CD4-positive, alpha-beta T cell (primary cell): ENCODE measurements at regions not wholly inside any gene's neighbourhood (a gene's known extent, or its start where the extent isn't known, plus 50 kb on each side); places are given as distances from the start of the nearest gene placed in this dataset.

Experiments
- ATAC-seq: fragments of 200-7000 bp; cut with Tn5 transposase; one replicate; pipeline ENCODE4 v1.10.0; 2022; ENCODE audit warnings: mild to moderate bottlenecking; ENCODE audit not compliant: poor library complexity
- CTCF ChIA-PET: fragments of 350-600 bp; sonication (Branson Sonifier 250); formaldehyde crosslinking; loops from one replicate; lab custom pipeline; 2021; ENCODE audit warnings: antibody characterized with exemption, inconsistent platforms; lab: Charles Lee
- POLR2A ChIA-PET: fragments of 350-600 bp; sonication (Branson Sonifier 250); formaldehyde crosslinking; loops from one replicate; lab custom pipeline; 2021; ENCODE audit warnings: antibody characterized with exemption, inconsistent platforms; lab: Charles Lee
- DNase-seq, 14 experiments: peaks; one replicate each; pipeline ENCODE4 v3.0.0-alpha.2; 2013 to 2020; ENCODE audit warnings: mixed read lengths in 2 of 14
- H3K27ac ChIP-seq, 2 donors: one replicate each; pipeline versions ENCODE4 v1.5.1 to v1.7.0; 2013; ENCODE audit warnings: low read length in 2 of 2, low read depth in 1 of 2, mild to moderate bottlenecking in 1 of 2
- H3K27me3 ChIP-seq, 2 experiments: 1 replicate in 1 of 2; 2 replicates in 1 of 2; pipeline versions ENCODE4 v1.6.1 to v1.7.0; 2013; ENCODE audit warnings: low read length in 2 of 2, control low read depth in 1 of 2, mild to moderate bottlenecking in 1 of 2, moderate library complexity in 1 of 2; ENCODE audit not compliant: insufficient read depth in 2 of 2, control insufficient read depth in 1 of 2
- H3K36me3 ChIP-seq: one replicate; pipeline ENCODE4 v1.6.1; 2013; ENCODE audit warnings: low read length, control low read depth; ENCODE audit not compliant: insufficient read depth
- H3K4me1 ChIP-seq: one replicate; pipeline ENCODE4 v1.6.1; 2013; ENCODE audit warnings: low read length, control low read depth; ENCODE audit not compliant: insufficient read depth
- H3K4me3 ChIP-seq: one replicate; pipeline ENCODE4 v1.5.1; 2013; ENCODE audit warnings: mild to moderate bottlenecking, low read length, moderate library complexity
- H3K9me3 ChIP-seq, 2 experiments: 1 replicate in 1 of 2; 2 replicates in 1 of 2; pipeline versions ENCODE4 v1.6.1 to v1.7.0; 2013; ENCODE audit warnings: low read length in 2 of 2, mild to moderate bottlenecking in 2 of 2, control low read depth in 1 of 2, moderate library complexity in 1 of 2; ENCODE audit not compliant: control insufficient read depth in 1 of 2, insufficient read depth in 1 of 2
- H3K27ac Mint-ChIP-seq: one replicate; pipeline ENCODE4 v1.8.0; 2020; ENCODE audit warnings: mixed read lengths
- H3K27me3 Mint-ChIP-seq: one replicate; pipeline ENCODE4 v1.8.0; 2021; ENCODE audit warnings: mixed read lengths
- H3K36me3 Mint-ChIP-seq: one replicate; pipeline ENCODE4 v1.8.0; 2021; ENCODE audit warnings: low read depth, mixed read lengths
- H3K4me1 Mint-ChIP-seq: one replicate; pipeline ENCODE4 v1.8.0; 2021; ENCODE audit warnings: low read depth, mixed read lengths
- H3K4me3 Mint-ChIP-seq: one replicate; pipeline ENCODE4 v1.8.0; 2020; ENCODE audit warnings: mild to moderate bottlenecking, mixed read lengths
- H3K9me3 Mint-ChIP-seq: one replicate; pipeline ENCODE4 v1.8.0; 2020; ENCODE audit warnings: mixed read lengths
- CTCF ChIP-seq: fragments of 200-600 bp; IDR thresholded peaks from one replicate; pipeline ENCODE4 v1.8.0; 2022; ENCODE audit warnings: antibody characterized with exemption, mild to moderate bottlenecking
- intact Hi-C, 2 experiments: fragments of 100-400 bp; cut with DNase I in 1 of 2; cut with micrococcal nuclease in 1 of 2; formaldehyde crosslinking; loops; one replicate each; pipeline versions ENCODE4 v1.15.1 to v1.9.0; 2023 to 2025; cut with DNase I, micrococcal nuclease

- ChIA-PET CTCF (no interaction called here), POLR2A (no interaction called here)
- DNase-seq (no peak), ATAC-seq (no peak)
- Histone ChIP-seq H3K27me3 (no peaks in the 10 kb centered on the region), H3K4me3 (no peak overlapping the region), H3K4me1 (no peaks in the 10 kb centered on the region), H3K9me3 (no peaks in the 10 kb centered on the region), H3K36me3 (no peaks in the 10 kb centered on the region), H3K27ac (no peak overlapping the region)
- Mint-ChIP-seq H3K36me3 (no peaks in the 10 kb centered on the region), H3K4me3 (no peak overlapping the region), H3K27ac (no peak overlapping the region), H3K9me3 (peaks cover 10% of the 10 kb centered on the region), H3K27me3 (no peaks in the 10 kb centered on the region), H3K4me1 (no peaks in the 10 kb centered on the region)
- TF ChIP-seq CTCF, result no peak
- intact Hi-C loops, result no loop called here
Measured at GRCh38 chr14:43247877-43248276, 1259.2 kb downstream of the FSCB start.

GRCh38 chr14:43244142-43244625 lies 1262.9 kb downstream of the FSCB start:
- Histone ChIP-seq H3K9me3 (no peaks in the 10 kb centered on the region), H3K27ac (no peak overlapping the region), H3K4me1 (no peaks in the 10 kb centered on the region), H3K36me3 (no peaks in the 10 kb centered on the region), H3K27me3 (no peaks in the 10 kb centered on the region), H3K4me3 (no peak overlapping the region)
- no peak overlapping the region for H3K27ac Mint-ChIP-seq
- H3K4me1 Mint-ChIP-seq, result no peaks in the 10 kb centered on the region
- ChIA-PET POLR2A (no interaction called here), CTCF (no interaction called here)
- ATAC-seq (no peak), DNase-seq (no peak)
- H3K9me3 Mint-ChIP-seq, result peaks cover 10% of the 10 kb centered on the region
- H3K27me3 Mint-ChIP-seq, result no peaks in the 10 kb centered on the region
- no peak overlapping the region for H3K4me3 Mint-ChIP-seq
- intact Hi-C loops, result no loop called here
- TF ChIP-seq CTCF, result no peak
- no peaks in the 10 kb centered on the region for H3K36me3 Mint-ChIP-seq

GRCh38 chr14:43243168-43243567 lies 1263.9 kb downstream of the FSCB start:
- Mint-ChIP-seq H3K27ac (no peak overlapping the region), H3K4me1 (no peaks in the 10 kb centered on the region), H3K36me3 (no peaks in the 10 kb centered on the region), H3K27me3 (no peaks in the 10 kb centered on the region), H3K9me3 (peaks cover 7% of the 10 kb centered on the region), H3K4me3 (no peak overlapping the region)
- POLR2A ChIA-PET, result no interaction called here
- H3K27ac ChIP-seq, result no peak overlapping the region
- H3K4me1 ChIP-seq, result no peaks in the 10 kb centered on the region
- no peaks in the 10 kb centered on the region for H3K27me3 ChIP-seq
- H3K36me3 ChIP-seq, result no peaks in the 10 kb centered on the region
- CTCF ChIA-PET, result no interaction called here
- intact Hi-C loops, result no loop called here
- no peak for DNase-seq
- no peak overlapping the region for H3K4me3 ChIP-seq
- no peak for TF ChIP-seq CTCF
- no peaks in the 10 kb centered on the region for H3K9me3 ChIP-seq
- ATAC-seq, result no peak
